Nephron progenitor cell (in vitro differentiated cells): ENCODE measurements at regions not wholly inside any gene's neighbourhood (a gene's known extent, or its start where the extent isn't known, plus 50 kb on each side); places are given as distances from the start of the nearest gene placed in this dataset.
"Not testable (repeated sequence)": the region's sequence is repeated elsewhere in the genome, so short reads cannot be mapped to it uniquely, and the experiment has no call there.

Experiments used
- DNase-seq: peaks from one replicate; pipeline ENCODE4 v3.0.0; 2021
- H3K27ac Mint-ChIP-seq: 2 replicates; pipeline ENCODE4 v1.8.0; 2021; ENCODE audit warnings: mild to moderate bottlenecking, moderate library complexity, mixed read lengths
- H3K27me3 Mint-ChIP-seq: 2 replicates; pipeline ENCODE4 v1.8.0; 2021; ENCODE audit warnings: mild to moderate bottlenecking, low read depth, mixed read lengths; ENCODE audit not compliant: poor library complexity
- H3K36me3 Mint-ChIP-seq: 2 replicates; pipeline ENCODE4 v1.8.0; 2021; ENCODE audit warnings: low read depth, mixed read lengths
- H3K4me1 Mint-ChIP-seq: 2 replicates; pipeline ENCODE4 v1.8.0; 2021; ENCODE audit warnings: mixed read lengths
- H3K4me3 Mint-ChIP-seq: 2 replicates; pipeline ENCODE4 v1.8.0; 2021; ENCODE audit warnings: mild to moderate bottlenecking, moderate library complexity, mixed read lengths
- H3K9me3 Mint-ChIP-seq: 2 replicates; pipeline ENCODE4 v1.8.0; 2021; ENCODE audit warnings: mild to moderate bottlenecking, moderate library complexity, mixed read lengths

DNA sequence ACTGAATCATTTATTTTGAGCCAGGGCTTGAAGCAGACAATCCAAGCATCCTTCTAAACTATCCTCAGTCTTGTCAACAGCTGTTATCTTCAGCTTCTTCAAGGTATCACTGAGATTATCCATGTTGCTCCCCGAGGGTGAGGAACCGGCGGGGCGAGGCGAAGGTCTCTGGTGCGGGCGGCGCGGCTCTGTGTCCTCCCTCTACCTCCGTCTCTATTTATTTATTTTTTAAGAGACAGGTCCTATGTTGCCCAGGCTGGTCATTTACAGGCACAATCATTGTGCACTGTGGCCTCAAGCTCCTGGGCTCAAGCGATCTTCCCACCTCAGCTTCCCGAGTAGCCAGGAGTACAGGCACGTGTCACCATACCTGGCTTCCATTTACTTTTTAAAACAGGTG is 130.0 kb downstream of the SRGAP2 start:
- not testable (repeated sequence) for H3K4me3 Mint-ChIP-seq, H3K27me3 Mint-ChIP-seq, H3K36me3 Mint-ChIP-seq, H3K27ac Mint-ChIP-seq, DNase-seq, H3K9me3 Mint-ChIP-seq, H3K4me1 Mint-ChIP-seq

DNA sequence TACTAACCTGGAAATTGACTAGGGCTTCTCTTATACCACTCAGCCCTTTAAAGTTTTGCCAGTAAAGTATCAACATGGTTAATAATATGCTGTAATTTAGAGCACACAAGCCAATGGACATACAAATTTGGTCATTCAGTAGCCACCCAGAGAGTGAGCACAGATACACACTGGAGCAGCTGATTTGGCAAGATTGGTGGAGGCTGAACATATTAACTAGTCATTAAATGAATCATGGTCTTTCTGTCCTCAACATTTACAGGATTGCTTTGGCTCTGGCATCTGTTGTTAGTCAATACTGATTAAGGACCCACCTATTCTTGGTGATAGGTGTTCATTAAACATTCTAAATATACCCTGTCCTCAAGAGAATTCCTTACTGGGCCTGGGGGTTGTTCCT is 130.6 kb downstream of the SRGAP2 start:
- not testable (repeated sequence) for H3K4me3 Mint-ChIP-seq, H3K36me3 Mint-ChIP-seq, H3K4me1 Mint-ChIP-seq, H3K27ac Mint-ChIP-seq, DNase-seq, H3K27me3 Mint-ChIP-seq, H3K9me3 Mint-ChIP-seq

DNA sequence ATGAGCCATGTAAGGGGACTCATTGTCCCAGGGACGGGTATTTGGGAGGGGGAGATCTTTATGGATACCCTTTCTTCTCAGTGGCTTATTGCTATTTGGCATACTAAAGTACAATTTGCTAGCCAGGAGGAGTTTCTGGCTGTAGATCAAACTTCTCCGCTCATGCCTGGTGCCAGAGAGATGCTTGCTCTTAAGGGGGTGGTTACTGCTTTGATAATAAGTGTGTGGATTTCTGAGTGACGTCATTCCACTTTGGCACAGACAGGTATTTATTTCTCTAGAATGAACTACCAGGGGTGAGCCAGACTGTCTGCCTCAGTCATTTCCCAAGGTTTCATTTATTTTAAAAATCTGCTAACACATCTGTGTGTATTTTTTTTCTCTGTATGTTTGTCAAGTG is 131.1 kb downstream of the SRGAP2 start:
- not testable (repeated sequence) for H3K9me3 Mint-ChIP-seq

DNA sequence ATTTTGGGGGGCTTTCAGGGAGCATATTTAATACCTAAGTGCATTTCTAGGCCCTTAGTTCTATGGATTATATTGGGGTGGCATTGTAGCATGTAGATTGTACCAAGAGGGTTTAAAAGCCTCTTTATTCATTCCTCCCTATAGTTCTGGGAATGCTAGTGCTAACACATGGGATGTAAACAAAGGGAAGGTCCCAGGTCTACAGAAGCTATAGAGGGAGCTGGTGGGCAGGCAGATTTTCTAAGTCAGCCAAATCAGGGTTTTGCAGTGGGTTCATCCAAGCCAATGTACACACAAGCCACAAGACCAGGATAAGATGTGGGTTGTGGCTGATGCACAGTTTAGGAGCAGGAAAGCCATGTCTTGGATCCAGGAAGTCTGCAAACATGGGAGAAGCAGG is 131.8 kb downstream of the SRGAP2 start:
- H3K4me3 Mint-ChIP-seq, H3K9me3 Mint-ChIP-seq, H3K27me3 Mint-ChIP-seq, H3K4me1 Mint-ChIP-seq, DNase-seq, H3K36me3 Mint-ChIP-seq, H3K27ac Mint-ChIP-seq: not testable (repeated sequence)

More for the DNA sequence above, 131.1 kb downstream of the SRGAP2 start:
- not testable (repeated sequence) for H3K27ac Mint-ChIP-seq, H3K36me3 Mint-ChIP-seq, H3K27me3 Mint-ChIP-seq, H3K4me3 Mint-ChIP-seq, DNase-seq, H3K4me1 Mint-ChIP-seq

DNA sequence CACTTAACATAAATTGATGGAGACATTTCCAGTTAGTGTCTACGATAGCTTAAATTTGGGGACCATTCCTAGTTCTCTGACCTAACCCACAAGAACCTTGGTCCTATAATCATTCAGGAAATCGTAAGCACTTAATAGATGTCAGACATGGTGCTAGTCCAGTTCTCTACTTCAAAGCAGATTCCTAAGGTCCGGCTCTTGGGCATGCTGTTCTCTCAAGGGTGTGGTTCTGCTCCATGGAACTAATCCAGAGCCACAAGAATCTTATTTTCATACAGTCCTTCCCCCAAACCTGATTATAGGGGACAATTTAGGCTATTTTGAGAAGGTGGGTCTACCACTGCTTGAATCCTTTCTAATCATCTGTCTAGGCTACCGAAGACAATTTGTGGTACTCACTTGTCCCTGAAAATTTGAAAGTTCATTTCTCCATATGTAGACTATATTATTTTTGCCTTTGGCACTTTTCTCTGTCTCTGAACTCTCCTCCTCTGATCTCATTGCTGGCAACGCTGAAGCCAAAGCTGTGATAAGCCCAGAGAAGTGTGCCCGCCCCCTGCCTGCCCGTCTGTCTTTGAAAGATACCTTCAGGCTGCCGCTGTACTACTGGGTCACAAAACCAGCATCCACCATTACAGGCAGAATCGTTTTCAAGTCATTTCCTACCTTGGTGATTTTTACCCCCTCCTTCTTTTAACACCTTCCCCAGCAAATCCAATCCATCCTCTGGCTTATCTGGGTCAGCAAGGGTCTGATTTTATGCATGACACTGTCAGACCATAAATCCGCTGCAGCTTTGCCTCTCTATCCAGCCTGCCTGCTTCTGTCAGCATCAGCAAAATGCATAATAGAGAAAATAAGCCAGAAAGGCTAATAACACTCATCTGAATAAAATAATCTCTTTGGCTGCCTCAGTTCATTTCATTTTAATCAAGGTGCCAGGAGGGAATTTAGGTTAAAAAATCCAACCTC is 132.8 kb downstream of the SRGAP2 start:
- H3K27ac Mint-ChIP-seq, H3K36me3 Mint-ChIP-seq, H3K27me3 Mint-ChIP-seq, H3K4me1 Mint-ChIP-seq, DNase-seq, H3K9me3 Mint-ChIP-seq, H3K4me3 Mint-ChIP-seq: not testable (repeated sequence)

DNA sequence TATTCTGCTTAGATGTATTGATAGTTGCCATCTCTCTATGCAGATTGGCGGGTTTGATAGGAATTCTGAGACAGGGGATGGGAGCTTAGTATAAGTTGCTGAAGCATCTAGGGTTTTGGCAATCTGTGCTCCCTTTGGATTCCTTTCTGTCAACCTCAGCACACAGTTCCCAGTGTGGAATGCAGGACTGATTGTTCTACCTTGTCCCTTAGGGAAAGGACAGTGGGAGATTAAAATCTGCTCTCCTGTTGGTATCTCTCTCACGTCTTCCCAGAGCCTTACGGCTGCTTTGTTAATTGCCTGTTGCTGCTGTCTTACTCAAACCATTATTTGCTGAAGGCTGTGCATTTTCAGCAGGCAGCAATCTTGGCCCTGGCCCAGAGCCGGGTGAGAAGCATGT is 133.3 kb upstream of the IKBKE start:
- H3K36me3 Mint-ChIP-seq, H3K9me3 Mint-ChIP-seq, H3K27me3 Mint-ChIP-seq, H3K4me3 Mint-ChIP-seq, H3K4me1 Mint-ChIP-seq, H3K27ac Mint-ChIP-seq, DNase-seq: not testable (repeated sequence)

DNA sequence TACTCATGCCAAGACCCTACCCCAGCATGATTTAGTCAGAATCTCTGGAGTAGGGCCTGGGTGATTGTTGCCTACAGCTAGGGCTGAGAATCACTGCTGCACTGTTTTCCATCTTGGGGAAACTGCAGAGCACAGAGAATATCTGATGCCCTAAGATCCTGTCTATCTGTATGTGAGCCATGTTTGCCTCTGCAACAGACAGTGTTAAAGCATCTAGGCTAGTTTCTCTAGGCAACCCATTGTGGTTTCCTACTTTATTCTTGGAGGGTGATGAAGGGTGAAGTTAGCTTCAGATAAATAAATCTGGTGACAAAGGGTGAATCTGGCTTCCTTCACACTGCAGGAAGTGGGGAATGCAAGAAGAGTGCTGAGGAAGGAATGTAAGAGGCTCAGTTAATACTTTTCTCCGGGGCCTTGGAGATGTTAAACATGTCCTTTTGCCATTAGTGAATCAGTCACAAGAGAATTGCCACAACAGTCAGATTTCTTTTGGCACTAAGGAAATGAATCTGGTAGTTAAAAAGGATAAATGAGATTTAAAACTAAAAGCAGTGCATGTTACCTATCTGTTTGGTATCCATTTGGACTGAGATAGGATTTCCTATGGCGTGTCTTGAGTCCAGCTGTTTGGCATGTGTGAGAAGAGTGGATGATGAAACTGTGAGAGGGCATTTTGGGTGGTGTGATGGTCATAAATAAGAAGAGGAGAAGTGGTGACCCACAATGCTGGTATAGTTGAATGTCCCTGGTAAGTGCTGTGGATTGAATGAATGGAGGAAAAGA is 119.6 kb upstream of the IKBKE start:
- not testable (repeated sequence) for H3K4me3 Mint-ChIP-seq, H3K27me3 Mint-ChIP-seq, H3K27ac Mint-ChIP-seq, H3K36me3 Mint-ChIP-seq, DNase-seq, H3K9me3 Mint-ChIP-seq, H3K4me1 Mint-ChIP-seq

DNA sequence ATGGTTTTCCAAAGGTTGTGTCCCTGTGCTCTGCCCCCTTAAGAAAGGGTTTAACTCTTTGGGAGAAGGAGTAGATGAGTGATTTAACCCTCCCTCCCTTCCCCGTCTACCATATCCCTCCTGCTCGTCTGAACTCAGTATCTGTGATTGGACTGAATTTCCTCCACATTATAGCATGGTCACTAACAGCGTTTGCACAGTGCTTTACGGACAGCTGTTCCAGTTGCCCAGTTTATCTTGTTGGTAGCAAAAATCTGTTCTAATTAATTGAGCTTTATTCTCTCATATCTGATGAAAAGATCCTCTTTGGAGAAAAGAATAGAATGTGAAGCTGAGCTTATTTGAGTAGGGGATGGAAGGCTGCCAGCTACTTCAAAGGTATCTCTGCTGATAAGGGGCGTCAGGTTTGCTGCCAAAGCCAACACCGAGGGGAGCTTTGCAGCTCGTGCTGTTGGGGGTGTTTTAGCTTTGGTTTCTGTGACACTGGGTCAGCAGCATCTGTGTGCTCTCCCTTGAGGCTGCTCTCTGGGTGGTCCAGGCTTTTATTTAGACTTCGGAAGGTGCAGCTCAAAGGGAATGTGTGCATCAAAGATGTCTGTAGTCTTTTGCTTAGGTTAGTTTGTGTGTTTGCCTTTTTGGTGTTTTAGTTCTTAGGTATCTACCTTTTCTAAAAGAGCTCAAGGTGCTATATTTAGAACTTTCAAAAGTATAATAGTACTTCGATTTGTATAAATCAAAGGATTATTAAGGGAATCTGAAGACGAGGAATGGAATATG is 118.8 kb upstream of the IKBKE start:
- H3K27me3 Mint-ChIP-seq, result not testable (repeated sequence)

DNA sequence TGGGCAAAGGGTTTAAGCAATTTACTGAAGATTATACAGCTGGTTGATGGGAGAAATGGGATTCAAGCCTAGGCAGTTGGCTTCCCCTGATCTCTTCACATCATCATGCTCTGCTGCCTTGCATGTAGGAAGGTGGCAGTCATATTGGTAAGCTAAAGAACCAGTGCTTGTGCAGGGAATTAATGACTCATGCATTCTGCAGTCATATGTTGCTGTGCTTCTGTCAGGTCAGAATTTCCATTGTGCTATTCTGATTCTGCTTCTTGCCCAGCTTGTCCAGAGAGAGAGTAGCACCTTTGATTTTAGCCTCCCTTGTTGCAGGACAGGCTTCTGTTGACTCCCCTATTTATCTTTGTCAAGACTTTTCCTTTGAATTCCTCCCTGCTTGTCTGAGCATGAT is 114.0 kb upstream of the IKBKE start:
- H3K4me1 Mint-ChIP-seq, H3K36me3 Mint-ChIP-seq, DNase-seq, H3K27me3 Mint-ChIP-seq, H3K4me3 Mint-ChIP-seq, H3K27ac Mint-ChIP-seq, H3K9me3 Mint-ChIP-seq: not testable (repeated sequence)

More for the DNA sequence above, 118.8 kb upstream of the IKBKE start:
- not testable (repeated sequence) for DNase-seq, H3K4me3 Mint-ChIP-seq, H3K27ac Mint-ChIP-seq, H3K36me3 Mint-ChIP-seq, H3K4me1 Mint-ChIP-seq, H3K9me3 Mint-ChIP-seq

DNA sequence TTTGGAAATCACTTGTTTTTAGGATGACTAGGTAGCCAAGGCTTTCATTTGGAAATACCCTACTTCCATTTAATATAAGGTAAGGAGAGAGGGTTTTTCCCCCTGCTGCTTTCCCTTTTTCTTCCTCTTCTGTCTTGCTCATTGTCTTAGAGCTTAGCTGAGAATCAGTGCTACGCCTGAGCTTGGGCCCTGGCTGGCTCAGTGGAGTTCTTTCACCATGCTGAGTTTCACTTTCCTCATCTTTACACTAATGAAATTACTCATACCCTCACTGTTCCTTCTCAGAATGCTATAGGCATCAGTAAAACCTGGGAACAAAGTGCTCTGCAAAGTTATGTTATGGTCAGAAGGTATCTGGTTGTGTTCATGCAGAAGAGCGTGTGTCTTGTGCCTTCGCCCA is 112.3 kb upstream of the IKBKE start:
- not testable (repeated sequence) for H3K9me3 Mint-ChIP-seq, H3K4me1 Mint-ChIP-seq, H3K27ac Mint-ChIP-seq, DNase-seq, H3K36me3 Mint-ChIP-seq, H3K4me3 Mint-ChIP-seq, H3K27me3 Mint-ChIP-seq

DNA sequence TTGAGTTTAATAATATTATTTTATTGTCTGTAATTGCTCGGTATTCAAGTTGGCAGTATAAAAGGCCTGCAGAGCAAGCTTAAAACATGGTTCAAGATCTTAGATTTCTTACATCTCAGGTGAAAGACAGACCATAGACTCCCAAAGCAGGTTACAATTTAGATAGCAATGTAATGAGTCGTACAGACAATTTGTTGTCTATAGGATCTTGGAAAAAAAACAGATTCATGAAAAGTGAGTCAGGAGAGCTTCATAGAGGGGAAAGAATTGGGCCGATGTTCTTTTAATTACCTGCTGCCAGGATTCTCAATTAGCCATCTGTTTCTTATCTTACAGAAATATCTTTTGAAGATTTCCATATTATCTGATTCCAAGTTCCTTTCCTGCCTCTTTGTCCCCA is 111.5 kb upstream of the IKBKE start:
- not testable (repeated sequence) for H3K4me3 Mint-ChIP-seq, H3K27me3 Mint-ChIP-seq, H3K36me3 Mint-ChIP-seq, DNase-seq, H3K9me3 Mint-ChIP-seq, H3K4me1 Mint-ChIP-seq, H3K27ac Mint-ChIP-seq

DNA sequence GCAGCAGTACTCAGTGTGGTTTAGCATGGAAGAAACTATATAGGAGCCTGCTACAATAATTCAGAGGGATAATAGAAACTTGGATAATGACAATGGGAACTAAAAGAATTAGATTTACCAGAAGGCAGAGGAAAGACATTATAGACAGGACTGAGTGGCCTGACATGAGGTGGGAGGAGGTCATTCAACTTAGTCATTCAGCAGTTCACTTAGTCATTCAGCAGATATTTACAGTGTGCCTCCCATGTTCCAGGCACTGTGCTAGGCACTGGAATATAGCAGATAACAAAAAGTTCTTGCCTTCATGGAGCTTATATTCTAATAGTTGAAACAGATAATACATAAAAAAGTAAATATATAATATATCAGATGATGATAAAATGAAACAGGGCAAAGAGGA is 110.9 kb upstream of the IKBKE start:
- H3K4me1 Mint-ChIP-seq, DNase-seq, H3K36me3 Mint-ChIP-seq, H3K27me3 Mint-ChIP-seq, H3K9me3 Mint-ChIP-seq, H3K4me3 Mint-ChIP-seq, H3K27ac Mint-ChIP-seq: not testable (repeated sequence)

DNA sequence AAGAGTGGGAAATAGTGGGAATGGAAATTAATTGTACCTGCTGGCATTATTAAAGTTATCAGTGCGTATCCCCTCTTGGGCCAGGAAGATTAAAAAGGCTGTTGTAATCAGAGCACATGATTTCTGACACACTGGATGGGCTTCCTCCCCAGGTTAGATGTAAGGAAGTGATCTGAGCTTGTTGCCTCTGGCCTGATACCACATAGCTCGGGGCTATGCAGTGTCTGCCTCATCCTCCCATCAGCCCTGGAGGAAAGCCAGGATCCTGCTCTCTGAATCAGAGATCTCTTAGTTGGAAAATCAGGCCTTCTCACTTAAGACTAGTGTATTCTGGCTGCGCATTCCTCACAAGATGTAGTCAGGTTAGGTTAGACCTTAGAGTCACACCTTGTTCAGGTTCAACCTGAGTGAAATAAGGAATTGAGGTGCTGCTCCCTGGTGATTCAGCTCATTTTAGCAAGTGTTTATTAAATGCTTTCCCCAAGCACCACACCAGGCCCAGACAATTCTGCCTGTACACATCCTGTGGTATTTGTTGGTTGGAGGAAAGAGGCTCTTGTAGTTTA is 108.2 kb upstream of the IKBKE start:
- not testable (repeated sequence) for H3K4me1 Mint-ChIP-seq, H3K27ac Mint-ChIP-seq, H3K36me3 Mint-ChIP-seq, H3K4me3 Mint-ChIP-seq, DNase-seq, H3K9me3 Mint-ChIP-seq, H3K27me3 Mint-ChIP-seq

DNA sequence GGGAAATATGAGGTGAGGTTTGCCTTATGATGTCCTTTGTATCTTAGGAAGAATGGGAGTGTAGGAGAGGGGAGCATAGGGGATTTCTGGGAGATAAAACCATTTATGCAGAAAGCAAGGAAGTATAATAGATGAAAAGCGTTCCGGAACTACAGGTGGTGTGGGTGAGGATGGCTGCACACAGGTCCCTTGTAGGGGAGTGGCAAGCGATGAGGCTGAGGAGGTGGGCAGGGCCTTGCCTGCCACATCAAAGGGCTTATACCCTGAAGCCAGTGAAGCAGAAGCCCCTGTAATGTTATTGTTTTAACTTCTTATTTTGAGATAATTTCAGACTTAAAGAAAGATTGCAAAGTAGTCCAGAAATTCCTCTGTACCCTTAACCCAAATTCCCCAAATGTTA is 107.3 kb upstream of the IKBKE start:
- not testable (repeated sequence) for H3K4me3 Mint-ChIP-seq, DNase-seq, H3K27ac Mint-ChIP-seq, H3K9me3 Mint-ChIP-seq, H3K4me1 Mint-ChIP-seq, H3K36me3 Mint-ChIP-seq, H3K27me3 Mint-ChIP-seq
